ENCODE measurements at regions not wholly inside any gene's neighbourhood (a gene's known extent, or its start where the extent isn't known, plus 50 kb on each side); places are given as distances from the start of the nearest gene placed in this dataset.

GRCh38 chr2:166628478-166629136, 134.6 kb upstream of the SCN7A start:
- TF ChIP-seq, protein P1, sequence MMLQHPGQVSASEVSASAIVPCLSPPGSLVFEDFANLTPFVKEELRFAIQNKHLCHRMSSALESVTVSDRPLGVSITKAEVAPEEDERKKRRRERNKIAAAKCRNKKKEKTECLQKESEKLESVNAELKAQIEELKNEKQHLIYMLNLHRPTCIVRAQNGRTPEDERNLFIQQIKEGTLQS (IDR thresholded peaks at IDR 0.05) = no peak
- no peak for TF ChIP-seq POLR2AphosphoS5 (IDR thresholded peaks at IDR 0.05; ENCODE audit: low read depth, low read length)
- no peak for TF ChIP-seq EZH2 (IDR thresholded peaks at IDR 0.05)
- TF ChIP-seq JUND (IDR thresholded peaks at IDR 0.05) = no peak
- TF ChIP-seq, protein P2, sequence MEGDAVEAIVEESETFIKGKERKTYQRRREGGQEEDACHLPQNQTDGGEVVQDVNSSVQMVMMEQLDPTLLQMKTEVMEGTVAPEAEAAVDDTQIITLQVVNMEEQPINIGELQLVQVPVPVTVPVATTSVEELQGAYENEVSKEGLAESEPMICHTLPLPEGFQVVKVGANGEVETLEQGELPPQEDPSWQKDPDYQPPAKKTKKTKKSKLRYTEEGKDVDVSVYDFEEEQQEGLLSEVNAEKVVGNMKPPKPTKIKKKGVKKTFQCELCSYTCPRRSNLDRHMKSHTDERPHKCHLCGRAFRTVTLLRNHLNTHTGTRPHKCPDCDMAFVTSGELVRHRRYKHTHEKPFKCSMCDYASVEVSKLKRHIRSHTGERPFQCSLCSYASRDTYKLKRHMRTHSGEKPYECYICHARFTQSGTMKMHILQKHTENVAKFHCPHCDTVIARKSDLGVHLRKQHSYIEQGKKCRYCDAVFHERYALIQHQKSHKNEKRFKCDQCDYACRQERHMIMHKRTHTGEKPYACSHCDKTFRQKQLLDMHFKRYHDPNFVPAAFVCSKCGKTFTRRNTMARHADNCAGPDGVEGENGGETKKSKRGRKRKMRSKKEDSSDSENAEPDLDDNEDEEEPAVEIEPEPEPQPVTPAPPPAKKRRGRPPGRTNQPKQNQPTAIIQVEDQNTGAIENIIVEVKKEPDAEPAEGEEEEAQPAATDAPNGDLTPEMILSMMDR (IDR thresholded peaks at IDR 0.05 in 2 of 3, conservative IDR thresholded peaks at IDR 0.05 in 1 of 3; ENCODE audit: borderline replicate concordance in 1 of 3, insufficient read depth in 1 of 3, low read depth in 2 of 3, low read length in 2 of 3) = no peak
- no peak for TF ChIP-seq YY1 (IDR thresholded peaks at IDR 0.05; ENCODE audit: extremely low read depth, insufficient replicate concordance, low read depth, low read length)
- TF ChIP-seq ZFX (IDR thresholded peaks at IDR 0.05) = no peak
- TF ChIP-seq SIN3A (IDR thresholded peaks at IDR 0.05; ENCODE audit: low read depth) = no peak
- no peak for TF ChIP-seq EGR1 (IDR thresholded peaks at IDR 0.05; ENCODE audit: low read depth)
